GM19238 (cell line): ENCODE measurements at regions not wholly inside any gene's neighbourhood (a gene's known extent, or its start where the extent isn't known, plus 50 kb on each side); places are given as distances from the start of the nearest gene placed in this dataset.

Source experiments
- DNase-seq: peaks from one replicate; pipeline ENCODE4 v3.0.0; 2011; ENCODE audit warnings: low spot score; ENCODE audit not compliant: insufficient read length

- DNase-seq, result no peak
These were observed 490.7 kb upstream of the TENM3 start for GRCh38 chr4:181752516-181752915.

GRCh38 chr4:181753207-181753606 lies 490.0 kb upstream of the TENM3 start:
- DNase-seq, result no peak

- DNase-seq, result no peak
These were observed 487.4 kb upstream of the TENM3 start for GRCh38 chr4:181755846-181756245.

- DNase-seq, result no peak
These were observed 486.6 kb upstream of the TENM3 start for GRCh38 chr4:181756451-181757095.

- no peak for DNase-seq
These were observed 486.1 kb upstream of the TENM3 start for GRCh38 chr4:181757098-181757497.

- no peak for DNase-seq
These were observed 485.1 kb upstream of the TENM3 start for GRCh38 chr4:181757910-181758660.

GRCh38 chr4:181760560-181760959 lies 482.6 kb upstream of the TENM3 start:
- no peak for DNase-seq

- no peak for DNase-seq
These were observed 482.0 kb upstream of the TENM3 start for GRCh38 chr4:181761156-181761555.

- DNase-seq, result no peak
These were observed 477.1 kb upstream of the TENM3 start for GRCh38 chr4:181766061-181766548.

- no peak for DNase-seq
These were observed 472.2 kb upstream of the TENM3 start for GRCh38 chr4:181770971-181771370.

GRCh38 chr4:181775298-181775697 lies 467.9 kb upstream of the TENM3 start:
- no peak for DNase-seq

- DNase-seq, result no peak
These were observed 466.7 kb upstream of the TENM3 start for GRCh38 chr4:181776264-181777054.

- no peak for DNase-seq
These were observed 465.7 kb upstream of the TENM3 start for GRCh38 chr4:181777518-181777917.

GRCh38 chr4:181784881-181785280 lies 458.3 kb upstream of the TENM3 start:
- no peak for DNase-seq

GRCh38 chr4:181792641-181793040 lies 450.6 kb upstream of the TENM3 start:
- DNase-seq, result no peak

- no peak for DNase-seq
These were observed 450.1 kb upstream of the TENM3 start for GRCh38 chr4:181793096-181793495.

GRCh38 chr4:181796502-181796901 lies 446.7 kb upstream of the TENM3 start:
- no peak for DNase-seq

GRCh38 chr4:181798536-181798935 lies 444.7 kb upstream of the TENM3 start:
- no peak for DNase-seq

GRCh38 chr4:181799561-181800069 lies 443.6 kb upstream of the TENM3 start:
- DNase-seq, result no peak

GRCh38 chr4:181802207-181802606 lies 441.0 kb upstream of the TENM3 start:
- DNase-seq, result no peak

- DNase-seq, result no peak
These were observed 435.4 kb upstream of the TENM3 start for GRCh38 chr4:181807771-181808170.

GRCh38 chr4:181810711-181811110 lies 432.5 kb upstream of the TENM3 start:
- no peak for DNase-seq
